Breast epithelium (tissue), 4 donors: ENCODE measurements at regions not wholly inside any gene's neighbourhood (a gene's known extent, or its start where the extent isn't known, plus 50 kb on each side); places are given as distances from the start of the nearest gene placed in this dataset.

Experiments used
- DNase-seq, 2 donors: peaks; one replicate each; pipeline ENCODE4 v3.0.0-alpha.2; 2019; ENCODE audit warnings: low spot score in 2 of 2
- H3K27ac ChIP-seq, 2 donors: fragments of 200-600 bp; sonication (generic) in 1 of 2; one replicate each; pipeline ENCODE4 v1.5.1; 2016 to 2019; ENCODE audit warnings: mild to moderate bottlenecking in 1 of 2
- H3K27me3 ChIP-seq, 2 donors: fragments of 200-600 bp; sonication (generic) in 1 of 2; one replicate each; pipeline versions ENCODE4 v1.5.1 to v1.6.0; 2017 to 2019; ENCODE audit warnings: control low read depth in 1 of 2, mild to moderate bottlenecking in 1 of 2
- H3K36me3 ChIP-seq: fragments of 200-600 bp; one replicate; pipeline ENCODE4 v1.5.1; 2019
- H3K4me1 ChIP-seq, 2 donors: fragments of 200-600 bp; sonication (generic); one replicate each; pipeline ENCODE4 v1.5.1; 2016 to 2019; ENCODE audit warnings: control low read depth in 1 of 2
- H3K4me3 ChIP-seq, 3 donors: fragments of 200-600 bp; sonication (generic); 1 replicate in 2 of 3; 2 replicates in 1 of 3; pipeline ENCODE4 v1.5.1; 2016 to 2019; ENCODE audit warnings: mild to moderate bottlenecking in 3 of 3, moderate library complexity in 2 of 3
- H3K9me3 ChIP-seq, 2 donors: fragments of 200-600 bp; sonication (generic) in 1 of 2; one replicate each; pipeline ENCODE4 v1.5.1; 2016 to 2019; ENCODE audit warnings: control low read depth in 1 of 2
- CTCF ChIP-seq, 3 donors: fragments of 450-650 bp; IDR thresholded peaks; one replicate each; pipeline ENCODE4 v1.5.1; 2016 to 2017; ENCODE audit warnings: antibody characterized with exemption in 3 of 3, mild to moderate bottlenecking in 3 of 3, moderate library complexity in 3 of 3
- POLR2A ChIP-seq: fragments of 450-650 bp; IDR thresholded peaks from one replicate; pipeline ENCODE4 v1.6.1; 2016; ENCODE audit warnings: antibody characterized with exemption, mild to moderate bottlenecking, moderate library complexity
- POLR2AphosphoS5 ChIP-seq, 3 donors: sonication (generic); formaldehyde crosslinking; IDR thresholded peaks; one replicate each; pipeline ENCODE4 v1.6.1; 2017; ENCODE audit warnings: antibody characterized with exemption in 3 of 3
- intact Hi-C: fragments of 100-400 bp; cut with DNase I; formaldehyde crosslinking; loops from one replicate; pipeline ENCODE4 v1.15.1; 2023; ENCODE audit warnings: low total_unique reads

DNA sequence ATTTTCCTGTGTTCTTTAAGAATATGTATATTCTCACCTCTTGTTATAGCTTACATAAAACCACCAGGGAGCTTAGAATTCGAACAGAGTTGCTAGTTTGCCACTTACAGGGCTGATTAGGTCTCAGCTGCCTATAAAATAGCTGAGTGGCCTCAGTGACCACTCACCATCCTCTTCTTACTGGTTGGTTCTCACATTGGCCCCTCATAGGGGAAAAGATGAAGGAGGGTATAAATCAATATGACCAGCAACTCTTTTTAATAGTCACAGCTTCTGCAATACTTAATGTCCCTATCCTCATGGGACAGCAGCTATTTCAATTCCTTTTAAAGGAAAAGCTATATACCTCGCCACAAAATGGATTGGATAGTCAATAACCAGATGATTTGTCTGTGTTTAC is 199.4 kb upstream of the CDH20 start:
- Histone ChIP-seq H3K27me3 (no peaks in the 10 kb centered on the region), H3K36me3 (no peaks in the 10 kb centered on the region), H3K4me1 (no peaks in the 10 kb centered on the region), H3K9me3 (no peaks in the 10 kb centered on the region), H3K4me3 (no peak overlapping the region), H3K27ac (no peak overlapping the region)
- intact Hi-C loops: no loop called here
- DNase-seq: no peak
- TF ChIP-seq POLR2AphosphoS5 (IDR thresholded peaks at IDR 0.05) (no peak), POLR2A (no peak), CTCF (IDR thresholded peaks at IDR 0.05) (no peak)

DNA sequence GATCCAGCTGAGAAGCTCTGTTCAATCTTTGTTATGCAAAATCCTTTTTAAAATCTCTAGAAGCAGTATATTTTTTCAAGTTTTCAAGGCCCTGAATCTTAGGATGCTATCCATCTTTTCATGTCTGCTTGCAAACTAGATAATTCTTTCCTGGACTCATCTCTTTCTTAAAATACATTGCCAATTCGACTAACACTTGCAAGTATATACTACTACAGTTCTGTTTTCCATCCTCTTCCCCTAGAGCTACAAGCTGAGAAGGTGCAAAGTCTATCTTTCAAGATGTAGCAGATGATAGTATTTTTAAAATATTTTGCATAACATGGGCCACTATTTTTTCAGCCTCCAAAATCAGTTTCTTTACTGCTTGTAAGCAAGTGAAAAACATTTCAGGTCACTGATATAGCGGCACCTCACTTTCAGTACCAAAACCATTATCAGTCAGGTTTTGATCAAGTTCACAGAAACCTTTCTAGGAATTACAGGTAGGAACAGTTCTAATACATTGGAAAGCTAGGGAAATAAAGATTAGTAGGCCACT is 196.4 kb upstream of the CDH20 start:
- no peaks in the 10 kb centered on the region for H3K4me1 ChIP-seq
- no peaks in the 10 kb centered on the region for H3K9me3 ChIP-seq
- intact Hi-C loops: no loop called here
- H3K27me3 ChIP-seq: no peaks in the 10 kb centered on the region
- no peak for TF ChIP-seq CTCF (IDR thresholded peaks at IDR 0.05)
- TF ChIP-seq POLR2AphosphoS5 (IDR thresholded peaks at IDR 0.05): no peak
- TF ChIP-seq POLR2A: no peak
- H3K27ac ChIP-seq: no peak overlapping the region
- H3K4me3 ChIP-seq: no peak overlapping the region
- no peak for DNase-seq
- no peaks in the 10 kb centered on the region for H3K36me3 ChIP-seq

DNA sequence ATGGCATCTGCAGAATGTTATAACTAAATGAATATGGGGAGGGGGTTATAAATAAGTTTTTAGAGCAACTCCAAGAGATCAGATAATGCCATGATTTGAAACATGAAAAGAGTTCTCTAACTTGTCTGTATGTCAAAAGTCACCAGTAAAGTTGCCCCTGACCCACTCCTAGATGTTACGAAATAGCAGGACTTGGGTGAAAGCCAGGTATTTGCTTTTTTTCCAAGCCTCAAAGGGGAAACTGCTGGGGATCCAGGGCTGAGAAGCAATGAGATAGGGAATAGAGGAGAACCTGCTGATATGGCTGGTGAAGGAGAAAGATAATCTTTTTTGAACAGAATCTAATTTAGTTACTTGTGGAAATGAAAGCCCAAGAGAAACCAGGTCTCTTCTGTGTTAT is 191.5 kb upstream of the CDH20 start:
- intact Hi-C loops: no loop called here
- H3K4me3 ChIP-seq: no peak overlapping the region
- no peaks in the 10 kb centered on the region for H3K36me3 ChIP-seq
- no peaks in the 10 kb centered on the region for H3K9me3 ChIP-seq
- H3K27ac ChIP-seq: no peak overlapping the region
- DNase-seq: no peak
- no peak for TF ChIP-seq POLR2A
- no peak for TF ChIP-seq POLR2AphosphoS5 (IDR thresholded peaks at IDR 0.05)
- no peak for TF ChIP-seq CTCF (IDR thresholded peaks at IDR 0.05)
- no peaks in the 10 kb centered on the region for H3K27me3 ChIP-seq
- no peaks in the 10 kb centered on the region for H3K4me1 ChIP-seq

DNA sequence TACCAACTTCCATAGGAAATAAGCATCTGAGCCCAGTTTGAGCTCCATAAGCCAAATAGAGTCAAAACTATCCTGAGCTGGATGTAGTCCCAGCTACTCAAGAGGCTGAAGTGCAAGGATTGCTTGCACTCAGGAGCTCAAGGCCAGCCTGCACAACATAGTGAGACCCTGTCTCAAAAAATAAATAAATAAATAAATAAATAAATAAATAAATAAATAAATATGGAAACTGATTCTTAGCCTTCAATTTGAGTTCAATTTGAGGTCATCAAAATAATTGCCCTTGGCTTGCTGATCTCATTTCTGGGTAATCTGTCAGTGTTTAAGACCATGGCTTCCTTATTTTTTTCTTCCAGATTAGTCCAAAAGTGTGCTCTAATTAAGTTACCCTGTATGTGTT is 184.9 kb upstream of the CDH20 start:
- Histone ChIP-seq H3K4me1 (no peaks in the 10 kb centered on the region), H3K9me3 (no peaks in the 10 kb centered on the region), H3K27ac (no peak overlapping the region), H3K27me3 (no peaks in the 10 kb centered on the region), H3K4me3 (no peak overlapping the region), H3K36me3 (no peaks in the 10 kb centered on the region)
- intact Hi-C loops: no loop called here
- no peak for TF ChIP-seq POLR2A
- no peak for TF ChIP-seq POLR2AphosphoS5 (IDR thresholded peaks at IDR 0.05)
- no peak for TF ChIP-seq CTCF (IDR thresholded peaks at IDR 0.05)
- DNase-seq: no peak

- DNase-seq: no peak
- Histone ChIP-seq H3K27ac (no peak overlapping the region), H3K9me3 (no peaks in the 10 kb centered on the region), H3K4me1 (no peaks in the 10 kb centered on the region), H3K36me3 (no peaks in the 10 kb centered on the region), H3K4me3 (no peak overlapping the region), H3K27me3 (no peaks in the 10 kb centered on the region)
- TF ChIP-seq POLR2AphosphoS5 (IDR thresholded peaks at IDR 0.05) (no peak), POLR2A (no peak), CTCF (IDR thresholded peaks at IDR 0.05) (no peak)
- intact Hi-C loops: no loop called here
These were observed 183.4 kb upstream of the CDH20 start for GRCh38 chr18:61149786-61150185.
